ENCODE measurements at regions not wholly inside any gene's neighbourhood (a gene's known extent, or its start where the extent isn't known, plus 50 kb on each side); places are given as distances from the start of the nearest gene placed in this dataset.

GRCh38 chr7:54355842-54356241 lies 186.3 kb upstream of the VSTM2A start (continued):
- TF ChIP-seq, protein P1, sequence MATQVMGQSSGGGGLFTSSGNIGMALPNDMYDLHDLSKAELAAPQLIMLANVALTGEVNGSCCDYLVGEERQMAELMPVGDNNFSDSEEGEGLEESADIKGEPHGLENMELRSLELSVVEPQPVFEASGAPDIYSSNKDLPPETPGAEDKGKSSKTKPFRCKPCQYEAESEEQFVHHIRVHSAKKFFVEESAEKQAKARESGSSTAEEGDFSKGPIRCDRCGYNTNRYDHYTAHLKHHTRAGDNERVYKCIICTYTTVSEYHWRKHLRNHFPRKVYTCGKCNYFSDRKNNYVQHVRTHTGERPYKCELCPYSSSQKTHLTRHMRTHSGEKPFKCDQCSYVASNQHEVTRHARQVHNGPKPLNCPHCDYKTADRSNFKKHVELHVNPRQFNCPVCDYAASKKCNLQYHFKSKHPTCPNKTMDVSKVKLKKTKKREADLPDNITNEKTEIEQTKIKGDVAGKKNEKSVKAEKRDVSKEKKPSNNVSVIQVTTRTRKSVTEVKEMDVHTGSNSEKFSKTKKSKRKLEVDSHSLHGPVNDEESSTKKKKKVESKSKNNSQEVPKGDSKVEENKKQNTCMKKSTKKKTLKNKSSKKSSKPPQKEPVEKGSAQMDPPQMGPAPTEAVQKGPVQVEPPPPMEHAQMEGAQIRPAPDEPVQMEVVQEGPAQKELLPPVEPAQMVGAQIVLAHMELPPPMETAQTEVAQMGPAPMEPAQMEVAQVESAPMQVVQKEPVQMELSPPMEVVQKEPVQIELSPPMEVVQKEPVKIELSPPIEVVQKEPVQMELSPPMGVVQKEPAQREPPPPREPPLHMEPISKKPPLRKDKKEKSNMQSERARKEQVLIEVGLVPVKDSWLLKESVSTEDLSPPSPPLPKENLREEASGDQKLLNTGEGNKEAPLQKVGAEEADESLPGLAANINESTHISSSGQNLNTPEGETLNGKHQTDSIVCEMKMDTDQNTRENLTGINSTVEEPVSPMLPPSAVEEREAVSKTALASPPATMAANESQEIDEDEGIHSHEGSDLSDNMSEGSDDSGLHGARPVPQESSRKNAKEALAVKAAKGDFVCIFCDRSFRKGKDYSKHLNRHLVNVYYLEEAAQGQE (IDR thresholded peaks at IDR 0.05; ENCODE audit: low read depth): no peak
- TF ChIP-seq, protein P2, sequence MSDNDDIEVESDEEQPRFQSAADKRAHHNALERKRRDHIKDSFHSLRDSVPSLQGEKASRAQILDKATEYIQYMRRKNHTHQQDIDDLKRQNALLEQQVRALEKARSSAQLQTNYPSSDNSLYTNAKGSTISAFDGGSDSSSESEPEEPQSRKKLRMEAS (IDR thresholded peaks at IDR 0.05): no peak
- TF ChIP-seq RAD21 (IDR thresholded peaks at IDR 0.05; ENCODE audit: low read depth) (no peak), CEBPB (IDR thresholded peaks at IDR 0.05; ENCODE audit: low read depth) (no peak), ATF3 (IDR thresholded peaks at IDR 0.05) (no peak), POLR2AphosphoS5 (IDR thresholded peaks at IDR 0.05; ENCODE audit: low read depth, low read length) (no peak), ZFX (IDR thresholded peaks at IDR 0.05) (no peak), YY1 (IDR thresholded peaks at IDR 0.05; ENCODE audit: extremely low read depth, insufficient replicate concordance, low read depth, low read length) (no peak), EZH2phosphoT487 (IDR thresholded peaks at IDR 0.05; ENCODE audit: borderline replicate concordance) (no peak)

DNA sequence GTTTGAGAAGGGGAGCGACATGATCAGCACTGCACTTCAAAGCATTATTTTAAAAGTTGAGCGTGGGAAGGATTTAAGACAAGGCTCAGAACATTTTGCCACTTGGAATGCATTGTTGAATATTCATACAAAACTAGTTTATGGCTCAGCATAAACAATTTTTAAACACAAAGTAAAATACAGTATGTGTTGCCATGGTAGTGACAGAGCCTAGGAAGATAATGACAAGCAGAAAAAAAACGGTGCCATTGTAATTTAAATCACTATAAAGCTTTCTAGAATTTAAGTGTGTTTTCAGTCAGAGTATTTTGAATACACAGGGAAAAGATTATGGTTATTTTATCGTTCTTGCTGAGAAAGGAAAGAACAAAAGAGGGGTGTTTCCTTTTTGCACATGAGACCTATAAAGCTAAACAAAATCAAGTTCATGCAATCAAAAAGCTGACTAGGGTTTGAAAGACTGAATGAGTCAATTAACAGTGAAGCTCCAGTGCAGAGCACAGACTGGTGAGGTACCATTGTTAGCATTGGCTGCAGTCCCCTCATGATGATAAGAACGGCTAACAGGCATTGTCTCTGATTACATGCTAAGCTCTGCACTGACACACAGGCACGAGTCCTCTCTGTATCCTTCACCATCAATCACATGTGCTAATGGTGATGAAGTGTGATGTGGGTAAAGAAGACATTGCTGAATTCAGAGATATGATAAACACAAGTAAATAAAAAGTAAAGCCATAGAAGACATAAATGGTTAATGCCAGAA lies 181.9 kb upstream of the VSTM2A start:
- no peaks in the 10 kb centered on the region for H3K4me1 ChIP-seq (ENCODE audit: control insufficient read depth in 1 of 2, insufficient read depth in 2 of 2, low read length in 2 of 2)

More for the DNA sequence above, 181.9 kb upstream of the VSTM2A start:
- H3K79me2 ChIP-seq (ENCODE audit: insufficient read depth, low read length): no peaks in the 10 kb centered on the region
- no peak overlapping the region for H3K27ac ChIP-seq (ENCODE audit: low read depth, low read length)
- no peak overlapping the region for H3K9ac ChIP-seq (ENCODE audit: low read length)
- H3K4me2 ChIP-seq (ENCODE audit: low read length): no peak overlapping the region
- H2AFZ ChIP-seq (ENCODE audit: low read depth, low read length, poor library complexity, severe bottlenecking): no peak overlapping the region
- no peak for DNase-seq (ENCODE audit: low read depth, low spot score)
- POLR2A ChIA-PET: no interaction called here
- TF ChIP-seq CEBPB (IDR thresholded peaks at IDR 0.05; ENCODE audit: low read depth) (no peak), TCF7L2 (IDR thresholded peaks at IDR 0.05; ENCODE audit: borderline replicate concordance, extremely low read depth, insufficient read depth, insufficient read length) (no peak), ATF3 (IDR thresholded peaks at IDR 0.05) (no peak), JUND (IDR thresholded peaks at IDR 0.05) (no peak), SIN3A (IDR thresholded peaks at IDR 0.05; ENCODE audit: low read depth) (no peak), ZFX (IDR thresholded peaks at IDR 0.05) (no peak), FOSL1 (IDR thresholded peaks at IDR 0.05; ENCODE audit: low read depth) (no peak), EZH2 (IDR thresholded peaks at IDR 0.05) (no peak), POLR2A (IDR thresholded peaks at IDR 0.05; ENCODE audit: borderline replicate concordance, extremely low read depth, insufficient read depth, insufficient read length) (no peak), SRF (IDR thresholded peaks at IDR 0.05; ENCODE audit: low read depth) (no peak), YY1 (IDR thresholded peaks at IDR 0.05; ENCODE audit: extremely low read depth, insufficient replicate concordance, low read depth, low read length) (no peak), EZH2phosphoT487 (IDR thresholded peaks at IDR 0.05; ENCODE audit: borderline replicate concordance) (no peak)
- TF ChIP-seq, protein P3, sequence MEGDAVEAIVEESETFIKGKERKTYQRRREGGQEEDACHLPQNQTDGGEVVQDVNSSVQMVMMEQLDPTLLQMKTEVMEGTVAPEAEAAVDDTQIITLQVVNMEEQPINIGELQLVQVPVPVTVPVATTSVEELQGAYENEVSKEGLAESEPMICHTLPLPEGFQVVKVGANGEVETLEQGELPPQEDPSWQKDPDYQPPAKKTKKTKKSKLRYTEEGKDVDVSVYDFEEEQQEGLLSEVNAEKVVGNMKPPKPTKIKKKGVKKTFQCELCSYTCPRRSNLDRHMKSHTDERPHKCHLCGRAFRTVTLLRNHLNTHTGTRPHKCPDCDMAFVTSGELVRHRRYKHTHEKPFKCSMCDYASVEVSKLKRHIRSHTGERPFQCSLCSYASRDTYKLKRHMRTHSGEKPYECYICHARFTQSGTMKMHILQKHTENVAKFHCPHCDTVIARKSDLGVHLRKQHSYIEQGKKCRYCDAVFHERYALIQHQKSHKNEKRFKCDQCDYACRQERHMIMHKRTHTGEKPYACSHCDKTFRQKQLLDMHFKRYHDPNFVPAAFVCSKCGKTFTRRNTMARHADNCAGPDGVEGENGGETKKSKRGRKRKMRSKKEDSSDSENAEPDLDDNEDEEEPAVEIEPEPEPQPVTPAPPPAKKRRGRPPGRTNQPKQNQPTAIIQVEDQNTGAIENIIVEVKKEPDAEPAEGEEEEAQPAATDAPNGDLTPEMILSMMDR (IDR thresholded peaks at IDR 0.05 in 2 of 3, conservative IDR thresholded peaks at IDR 0.05 in 1 of 3; ENCODE audit: borderline replicate concordance in 1 of 3, insufficient read depth in 1 of 3, low read depth in 2 of 3, low read length in 2 of 3): no peak
- no peaks in the 10 kb centered on the region for H3K36me3 ChIP-seq (ENCODE audit: control insufficient read depth in 1 of 2, insufficient read depth in 2 of 2, low read length in 2 of 2)
- ATAC-seq: no peak
- no peaks in the 10 kb centered on the region for H4K20me1 ChIP-seq (ENCODE audit: insufficient read depth)
- H3K9me3 ChIP-seq (ENCODE audit: control insufficient read depth in 1 of 2, insufficient read depth in 1 of 2, low read depth in 1 of 2, low read length in 2 of 2): peaks cover 3 to 8% of the 10 kb centered on the region in 2 experiments; a peak in 2 of 4 replicates
- RAD21 ChIA-PET (ENCODE audit: low non-redundant PET in 1 of 2, low total read pairs in 2 of 2, uncharacterized antibody in 2 of 2, unreplicated experiment in 2 of 2): no interaction called here
- BruUV-seq (replicated peaks): no TSS peak
- CTCF ChIA-PET: no interaction called here
- H3K27me3 ChIP-seq (ENCODE audit: insufficient read depth, low read length): no peaks in the 10 kb centered on the region
- no peaks in the 10 kb centered on the region for H3K9me2 ChIP-seq (ENCODE audit: insufficient read depth)
- H3K4me3 ChIP-seq (replicated peaks in 1 of 2; ENCODE audit: low read depth in 1 of 2, low read length in 2 of 2): no peak overlapping the region
- intact Hi-C loops (cut with micrococcal nuclease): no loop called here

All from HCT116 (cell line).